Upper lobe of right lung (tissue), 1 donor: ENCODE measurements at regions not wholly inside any gene's neighbourhood (a gene's known extent, or its start where the extent isn't known, plus 50 kb on each side); places are given as distances from the start of the nearest gene placed in this dataset.
A peak's percentile ranks its signal among the peaks of the same experiment; 100 is the strongest.

Source experiments
- ATAC-seq: fragments of 200-7000 bp; cut with Tn5 transposase; one replicate; pipeline ENCODE4 v1.9.1; 2020; ENCODE audit warnings: mild to moderate bottlenecking, moderate library complexity
- DNase-seq: peaks from one replicate; pipeline ENCODE4 v3.0.0-alpha.2; 2020
- H3K27ac ChIP-seq: fragments of 200-600 bp; one replicate; pipeline ENCODE4 v1.8.0; 2022
- H3K27me3 ChIP-seq: fragments of 200-600 bp; one replicate; pipeline ENCODE4 v1.8.0; 2022; ENCODE audit warnings: mild to moderate bottlenecking
- H3K36me3 ChIP-seq: fragments of 200-600 bp; one replicate; pipeline ENCODE4 v1.8.0; 2022
- H3K4me1 ChIP-seq: fragments of 200-600 bp; one replicate; pipeline ENCODE4 v1.8.0; 2022
- H3K4me3 ChIP-seq: fragments of 200-600 bp; one replicate; pipeline ENCODE4 v1.8.0; 2022; ENCODE audit warnings: mild to moderate bottlenecking
- H3K9me3 ChIP-seq: fragments of 200-600 bp; one replicate; pipeline ENCODE4 v1.8.0; 2022
- CTCF ChIP-seq: fragments of 200-600 bp; IDR thresholded peaks from one replicate; pipeline ENCODE4 v1.8.0; 2022; ENCODE audit warnings: antibody characterized with exemption
- intact Hi-C: fragments of 100-400 bp; cut with DNase I; formaldehyde crosslinking; loops from one replicate; pipeline ENCODE4 v1.11.0; 2022
- donor health status: DM: no; HTN: yes; CAD: no; lungs with severe emphysema.

- DNase-seq = no peak
- intact Hi-C loops = no loop called here
Measured at GRCh38 chr12:107873223-107873622, 98.7 kb downstream of the ASCL4 start.

GRCh38 chr12:107875786-107876185 is 101.3 kb downstream of the ASCL4 start:
- H3K4me1 ChIP-seq = no peaks in the 10 kb centered on the region
- TF ChIP-seq CTCF = no peak
- DNase-seq (no peak), ATAC-seq (no peak)
- H3K9me3 ChIP-seq = no peaks in the 10 kb centered on the region
- H3K36me3 ChIP-seq = no peaks in the 10 kb centered on the region
- no peak overlapping the region for H3K27ac ChIP-seq
- intact Hi-C loops = no loop called here
- no peak overlapping the region for H3K4me3 ChIP-seq
- peaks cover 14% of the 10 kb centered on the region for H3K27me3 ChIP-seq

More at GRCh38 chr12:107873223-107873622, 98.7 kb downstream of the ASCL4 start:
- peaks cover 14% of the 10 kb centered on the region for H3K27me3 ChIP-seq
- H3K4me1 ChIP-seq = no peaks in the 10 kb centered on the region
- H3K4me3 ChIP-seq = no peak overlapping the region
- ATAC-seq = no peak
- no peaks in the 10 kb centered on the region for H3K36me3 ChIP-seq
- H3K27ac ChIP-seq = no peak overlapping the region
- no peaks in the 10 kb centered on the region for H3K9me3 ChIP-seq
- no peak for TF ChIP-seq CTCF

- Histone ChIP-seq H3K27me3 (peaks cover 6% of the 10 kb centered on the region), H3K9me3 (no peaks in the 10 kb centered on the region), H3K27ac (no peak overlapping the region), H3K36me3 (no peaks in the 10 kb centered on the region), H3K4me1 (no peaks in the 10 kb centered on the region), H3K4me3 (no peak overlapping the region)
- ATAC-seq (peak; percentile 94), DNase-seq (peak; percentile 69)
- TF ChIP-seq CTCF = peak; percentile 69
- intact Hi-C loops = loop anchor here (10.0 kb wide), 1 partner anchor 210 kb away; no protein-coding TSS in a partner anchor
Measured at GRCh38 chr12:107884769-107885694, 110.5 kb downstream of the ASCL4 start.

GRCh38 chr12:107888789-107889188 is 114.3 kb downstream of the ASCL4 start:
- no peak for DNase-seq
- H3K27ac ChIP-seq = no peak overlapping the region
- intact Hi-C loops = loop anchor here (10.0 kb wide), 1 partner anchor 214 kb away; no protein-coding TSS in a partner anchor
- no peaks in the 10 kb centered on the region for H3K4me1 ChIP-seq
- no peaks in the 10 kb centered on the region for H3K9me3 ChIP-seq
- no peaks in the 10 kb centered on the region for H3K36me3 ChIP-seq
- no peak for TF ChIP-seq CTCF
- H3K27me3 ChIP-seq = peaks cover 6% of the 10 kb centered on the region
- ATAC-seq = no peak
- no peak overlapping the region for H3K4me3 ChIP-seq

- intact Hi-C loops = no loop called here
- Histone ChIP-seq H3K4me3 (no peak overlapping the region), H3K27ac (no peak overlapping the region), H3K4me1 (no peaks in the 10 kb centered on the region), H3K9me3 (no peaks in the 10 kb centered on the region), H3K27me3 (no peaks in the 10 kb centered on the region), H3K36me3 (no peaks in the 10 kb centered on the region)
- ATAC-seq (peak; percentile 70), DNase-seq (no peak)
- TF ChIP-seq CTCF = peak; percentile 39
Measured at GRCh38 chr12:107891967-107892366, 117.5 kb downstream of the ASCL4 start.
